ENCODE measurements at regions not wholly inside any gene's neighbourhood (a gene's known extent, or its start where the extent isn't known, plus 50 kb on each side); places are given as distances from the start of the nearest gene placed in this dataset.

DNA sequence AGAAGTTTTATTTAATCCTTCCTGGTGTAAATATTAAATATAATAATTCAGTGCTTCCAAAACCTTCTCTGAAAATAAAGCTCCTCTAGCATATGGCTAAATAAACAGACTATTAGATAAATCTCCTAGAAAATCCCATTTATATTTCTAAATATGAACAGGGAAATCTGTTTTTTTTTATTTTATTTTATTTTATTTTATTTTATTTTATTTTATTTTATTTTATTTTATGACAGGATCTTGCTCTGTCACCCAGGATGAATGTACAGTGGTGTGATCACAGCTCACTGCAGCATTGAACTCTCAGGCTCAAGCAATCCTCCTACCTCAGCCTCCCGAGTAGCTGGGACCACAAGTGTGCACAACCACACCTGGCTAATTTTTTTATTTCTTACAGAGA lies 673.5 kb downstream of the IRS1 start:
- TF ChIP-seq, protein P1, sequence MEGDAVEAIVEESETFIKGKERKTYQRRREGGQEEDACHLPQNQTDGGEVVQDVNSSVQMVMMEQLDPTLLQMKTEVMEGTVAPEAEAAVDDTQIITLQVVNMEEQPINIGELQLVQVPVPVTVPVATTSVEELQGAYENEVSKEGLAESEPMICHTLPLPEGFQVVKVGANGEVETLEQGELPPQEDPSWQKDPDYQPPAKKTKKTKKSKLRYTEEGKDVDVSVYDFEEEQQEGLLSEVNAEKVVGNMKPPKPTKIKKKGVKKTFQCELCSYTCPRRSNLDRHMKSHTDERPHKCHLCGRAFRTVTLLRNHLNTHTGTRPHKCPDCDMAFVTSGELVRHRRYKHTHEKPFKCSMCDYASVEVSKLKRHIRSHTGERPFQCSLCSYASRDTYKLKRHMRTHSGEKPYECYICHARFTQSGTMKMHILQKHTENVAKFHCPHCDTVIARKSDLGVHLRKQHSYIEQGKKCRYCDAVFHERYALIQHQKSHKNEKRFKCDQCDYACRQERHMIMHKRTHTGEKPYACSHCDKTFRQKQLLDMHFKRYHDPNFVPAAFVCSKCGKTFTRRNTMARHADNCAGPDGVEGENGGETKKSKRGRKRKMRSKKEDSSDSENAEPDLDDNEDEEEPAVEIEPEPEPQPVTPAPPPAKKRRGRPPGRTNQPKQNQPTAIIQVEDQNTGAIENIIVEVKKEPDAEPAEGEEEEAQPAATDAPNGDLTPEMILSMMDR (IDR thresholded peaks at IDR 0.05), result no peak
- no peak for TF ChIP-seq POLR2A (IDR thresholded peaks at IDR 0.05)

Data from testis (tissue), 2 donors.